Lung (tissue), 11 donors: ENCODE measurements at regions not wholly inside any gene's neighbourhood (a gene's known extent, or its start where the extent isn't known, plus 50 kb on each side); places are given as distances from the start of the nearest gene placed in this dataset.

ENCODE experiments used
- ATAC-seq: fragments of 200-7000 bp; cut with Tn5 transposase; one replicate; pipeline ENCODE4 v1.9.1; 2020; ENCODE audit warnings: moderate number of reproducible peaks; ENCODE audit not compliant: insufficient read depth, low FRiP score
- DNase-seq, 3 donors: peaks; one replicate each; pipeline ENCODE4 v3.0.0-alpha.2; 2013 to 2017
- H3K27ac ChIP-seq, 2 donors: one replicate each; pipeline ENCODE4 v1.5.1; 2013; ENCODE audit warnings: mild to moderate bottlenecking in 2 of 2, moderate library complexity in 2 of 2, control low read depth in 1 of 2, inconsistent platforms in 1 of 2, low read depth in 1 of 2, low read length in 1 of 2
- H3K27me3 ChIP-seq, 3 donors: one replicate each; pipeline ENCODE4 v1.5.1; 2013; ENCODE audit warnings: low read length in 2 of 3; ENCODE audit not compliant: control insufficient read depth in 3 of 3, insufficient read depth in 3 of 3
- H3K36me3 ChIP-seq, 4 donors: one replicate each; pipeline ENCODE4 v1.5.1; 2013; ENCODE audit warnings: low read length in 4 of 4, mild to moderate bottlenecking in 1 of 4, moderate library complexity in 1 of 4; ENCODE audit not compliant: control insufficient read depth in 4 of 4, insufficient read depth in 4 of 4
- H3K4me1 ChIP-seq, 5 donors: one replicate each; pipeline ENCODE4 v1.5.1; 2013; ENCODE audit warnings: low read length in 5 of 5, mild to moderate bottlenecking in 2 of 5, moderate library complexity in 1 of 5; ENCODE audit not compliant: control insufficient read depth in 5 of 5, insufficient read depth in 5 of 5
- H3K4me3 ChIP-seq: one replicate; pipeline ENCODE4 v1.5.1; 2013; ENCODE audit warnings: mild to moderate bottlenecking, control low read depth, moderate library complexity
- H3K9ac ChIP-seq, 2 donors: one replicate each; pipeline ENCODE4 v1.5.1; 2013; ENCODE audit warnings: low read length in 2 of 2, control low read depth in 1 of 2; ENCODE audit not compliant: insufficient read depth in 1 of 2
- H3K9me3 ChIP-seq, 4 donors: one replicate each; pipeline ENCODE4 v1.5.1; 2013; ENCODE audit warnings: low read length in 3 of 4, mild to moderate bottlenecking in 1 of 4, moderate library complexity in 1 of 4; ENCODE audit not compliant: control insufficient read depth in 4 of 4, insufficient read depth in 3 of 4
- WGBS, 2 donors: extraction: QIAGEN DNeasy Blood & Tissue Kit; methylation state at CpG; one replicate each; pipeline ENCODE4 v1.1.7; 2013; 5-methylcytosine and 5-hydroxymethylcytosine counted together
- TF ChIP-seq, protein P1 (sequence below): IDR thresholded peaks from 2 replicates; pipeline ENCODE4 v1.5.1; 2012; ENCODE audit warnings: mild to moderate bottlenecking; ENCODE audit errors: control extremely low read depth, extremely low read depth
- donor health status: control.
- donor health status: control.
- donor health status: Bipolar disorder and iron deficiency.
- donor health status: healthy.
- donor health status: DM: yes; HTN: yes; CAD: no.

DNA sequence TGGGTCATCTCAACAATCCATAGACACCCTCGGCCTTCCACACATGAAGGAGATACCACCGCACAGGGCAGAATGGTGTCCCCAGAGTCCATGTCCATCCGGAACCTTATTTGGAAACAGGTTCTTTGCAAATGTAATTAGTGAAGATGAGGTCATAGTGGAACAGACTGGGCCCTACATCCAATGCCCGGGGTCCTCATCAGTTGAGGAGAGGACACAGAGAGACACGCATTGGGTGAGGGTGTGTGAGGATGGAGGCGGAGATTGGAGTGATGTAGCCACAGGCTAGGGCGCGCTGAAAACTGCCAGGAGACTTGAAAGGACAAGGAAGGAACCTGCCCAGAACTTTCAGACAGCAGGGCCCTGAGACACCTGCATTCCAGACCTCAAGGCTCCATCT lies 169.4 kb downstream of the ENGASE start:
- no peak overlapping the region for H3K9ac ChIP-seq
- ATAC-seq = no peak
- no peak for DNase-seq
- TF ChIP-seq, protein P1, sequence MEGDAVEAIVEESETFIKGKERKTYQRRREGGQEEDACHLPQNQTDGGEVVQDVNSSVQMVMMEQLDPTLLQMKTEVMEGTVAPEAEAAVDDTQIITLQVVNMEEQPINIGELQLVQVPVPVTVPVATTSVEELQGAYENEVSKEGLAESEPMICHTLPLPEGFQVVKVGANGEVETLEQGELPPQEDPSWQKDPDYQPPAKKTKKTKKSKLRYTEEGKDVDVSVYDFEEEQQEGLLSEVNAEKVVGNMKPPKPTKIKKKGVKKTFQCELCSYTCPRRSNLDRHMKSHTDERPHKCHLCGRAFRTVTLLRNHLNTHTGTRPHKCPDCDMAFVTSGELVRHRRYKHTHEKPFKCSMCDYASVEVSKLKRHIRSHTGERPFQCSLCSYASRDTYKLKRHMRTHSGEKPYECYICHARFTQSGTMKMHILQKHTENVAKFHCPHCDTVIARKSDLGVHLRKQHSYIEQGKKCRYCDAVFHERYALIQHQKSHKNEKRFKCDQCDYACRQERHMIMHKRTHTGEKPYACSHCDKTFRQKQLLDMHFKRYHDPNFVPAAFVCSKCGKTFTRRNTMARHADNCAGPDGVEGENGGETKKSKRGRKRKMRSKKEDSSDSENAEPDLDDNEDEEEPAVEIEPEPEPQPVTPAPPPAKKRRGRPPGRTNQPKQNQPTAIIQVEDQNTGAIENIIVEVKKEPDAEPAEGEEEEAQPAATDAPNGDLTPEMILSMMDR = no peak
- no peak overlapping the region for H3K4me3 ChIP-seq
- peaks cover 0 to 10% (median 0%) of the 10 kb centered on the region in 4 donors for H3K9me3 ChIP-seq
- no peaks in the 10 kb centered on the region for H3K36me3 ChIP-seq
- 92 to 99% methylated on average over 8 of the region's 8 CpGs for WGBS, 2 donors
- H3K4me1 ChIP-seq = no peaks in the 10 kb centered on the region
- no peak overlapping the region for H3K27ac ChIP-seq
- H3K27me3 ChIP-seq = peaks cover 0 to under 1% (median 0%) of the 10 kb centered on the region in 3 donors

DNA sequence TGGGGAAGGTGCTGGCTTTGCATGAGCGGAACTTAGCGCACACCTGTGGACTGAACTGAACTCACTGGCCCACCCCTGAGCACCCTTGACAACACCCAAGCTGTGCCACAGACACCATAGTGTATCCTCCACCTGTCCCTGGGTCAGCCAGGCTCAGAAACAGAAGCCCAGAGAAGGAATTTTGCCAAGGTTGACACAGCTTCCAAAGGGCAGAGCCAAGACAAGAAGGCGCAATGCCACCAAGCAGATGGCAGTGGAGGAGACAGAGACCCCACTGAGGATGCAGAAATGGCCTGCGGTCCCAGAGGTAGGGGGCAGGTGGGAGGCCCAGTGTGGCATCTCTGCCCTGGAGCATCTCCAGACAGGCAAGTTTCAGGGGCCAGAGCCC lies 169.0 kb downstream of the ENGASE start:
- Histone ChIP-seq H3K4me3 (no peak overlapping the region), H3K36me3 (no peaks in the 10 kb centered on the region), H3K9me3 (peaks cover 0 to 10% (median 0%) of the 10 kb centered on the region in 4 donors), H3K9ac (no peak overlapping the region), H3K27me3 (no peaks in the 10 kb centered on the region), H3K4me1 (no peaks in the 10 kb centered on the region), H3K27ac (no peak overlapping the region)
- TF ChIP-seq, protein P1 = no peak
- 95 to 97% methylated on average over 4 of the region's 4 CpGs for WGBS, 2 donors
- DNase-seq (no peak), ATAC-seq (no peak)

DNA sequence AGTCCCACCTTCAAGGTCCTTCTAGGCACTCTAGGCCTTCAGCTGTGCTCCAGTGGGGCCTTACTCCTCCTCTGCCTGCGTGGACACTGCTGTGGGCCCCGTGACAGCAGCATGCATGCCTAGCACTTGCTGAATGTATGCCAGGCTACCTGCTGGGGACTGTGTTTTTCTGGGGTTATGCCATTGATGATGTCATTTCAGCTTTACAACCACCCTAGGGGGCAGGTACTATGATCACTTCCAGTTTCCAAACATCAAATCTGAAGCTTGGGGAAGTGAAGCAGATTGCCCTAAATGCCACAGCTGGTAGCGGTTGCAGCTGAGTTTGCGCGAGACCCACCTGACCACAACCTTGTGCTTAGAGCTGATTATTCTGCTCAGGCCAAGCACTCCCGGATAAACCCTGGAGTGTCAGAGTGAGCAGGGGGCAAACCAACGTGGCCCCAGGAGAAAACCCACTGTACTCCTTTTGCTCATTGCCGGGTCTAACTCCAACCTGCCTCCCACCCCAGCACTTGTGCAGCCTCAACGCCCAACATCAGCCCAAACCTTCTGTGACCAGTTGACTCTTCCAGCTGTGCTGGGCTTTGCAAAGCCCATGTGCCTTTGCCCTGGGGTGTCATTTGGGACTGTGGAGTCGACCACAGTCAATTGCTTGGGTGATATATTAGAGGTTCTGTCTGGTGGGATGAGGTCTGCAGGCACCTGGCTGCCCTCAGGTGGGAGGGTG lies 168.4 kb downstream of the ENGASE start:
- Histone ChIP-seq H3K4me1 (no peaks in the 10 kb centered on the region), H3K4me3 (no peak overlapping the region), H3K36me3 (no peaks in the 10 kb centered on the region), H3K9me3 (peaks cover 0 to 10% (median 0%) of the 10 kb centered on the region in 4 donors), H3K27me3 (no peaks in the 10 kb centered on the region), H3K27ac (no peak overlapping the region), H3K9ac (no peak overlapping the region)
- TF ChIP-seq, protein P1 = no peak
- ATAC-seq = no peak
- WGBS, 2 donors = 63% methylated on average over 10 of the region's 10 CpGs
- DNase-seq = no peak

DNA sequence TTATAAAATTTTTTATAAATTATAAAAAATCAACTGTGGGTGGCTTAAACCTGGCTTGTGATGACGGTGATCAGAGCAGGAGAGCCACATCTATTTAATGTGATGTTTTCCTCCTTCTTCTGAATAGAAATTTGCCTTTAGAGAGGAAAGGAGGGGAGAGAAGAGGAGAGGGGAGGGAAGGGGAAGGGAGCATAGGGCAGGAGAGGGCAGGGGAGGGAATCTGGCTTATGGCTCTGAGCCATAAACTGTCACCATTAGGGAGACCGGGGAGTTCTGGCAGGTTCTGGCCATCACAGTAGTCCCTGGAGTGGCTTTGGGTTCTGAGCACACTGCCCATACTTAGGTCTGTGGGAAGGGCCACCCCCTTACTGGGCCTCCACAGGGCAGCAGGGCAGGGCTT lies 167.8 kb downstream of the ENGASE start:
- TF ChIP-seq, protein P1 = no peak
- Histone ChIP-seq H3K4me3 (no peak overlapping the region), H3K27me3 (no peaks in the 10 kb centered on the region), H3K9me3 (peaks cover 0 to 10% (median 0%) of the 10 kb centered on the region in 4 donors), H3K27ac (no peak overlapping the region), H3K9ac (no peak overlapping the region), H3K36me3 (no peaks in the 10 kb centered on the region), H3K4me1 (no peaks in the 10 kb centered on the region)
- 65 to 82% methylated on average over 2 of the region's 2 CpGs for WGBS, 2 donors
- DNase-seq = no peak
- no peak for ATAC-seq
